Right kidney (tissue), 1 donor: ENCODE measurements at regions not wholly inside any gene's neighbourhood (a gene's known extent, or its start where the extent isn't known, plus 50 kb on each side); places are given as distances from the start of the nearest gene placed in this dataset.
"Not testable (repeated sequence)": the region's sequence is repeated elsewhere in the genome, so short reads cannot be mapped to it uniquely, and the experiment has no call there.

Experiments
- DNase-seq: peaks from one replicate; pipeline ENCODE4 v3.0.0-alpha.2; 2016

GRCh38 chr13:69264362-69265334, 843.0 kb upstream of the ATXN8OS start:
- DNase-seq, result no peak

GRCh38 chr13:69243366-69243765, 864.3 kb upstream of the ATXN8OS start:
- no peak for DNase-seq

- no peak for DNase-seq
Observed at GRCh38 chr13:69234171-69234570, 873.5 kb upstream of the ATXN8OS start.

GRCh38 chr13:69226427-69226826, 881.2 kb upstream of the ATXN8OS start:
- DNase-seq, result no peak

GRCh38 chr13:69221633-69222498, 885.8 kb upstream of the ATXN8OS start:
- not testable (repeated sequence) for DNase-seq

- DNase-seq, result no peak
Observed at GRCh38 chr13:69213396-69213795, 894.2 kb upstream of the ATXN8OS start.

GRCh38 chr13:69204620-69205019, 903.0 kb upstream of the ATXN8OS start:
- DNase-seq, result no peak

GRCh38 chr13:69202996-69203395, 904.6 kb upstream of the ATXN8OS start:
- DNase-seq, result no peak

GRCh38 chr13:69199664-69200063, 908.0 kb upstream of the ATXN8OS start:
- DNase-seq, result no peak

- DNase-seq, result no peak
Observed at GRCh38 chr13:69198706-69199105, 908.9 kb upstream of the ATXN8OS start.

- DNase-seq, result no peak
Observed at GRCh38 chr13:69194130-69194529, 913.5 kb upstream of the ATXN8OS start.

GRCh38 chr13:69180034-69180433, 927.6 kb upstream of the ATXN8OS start:
- no peak for DNase-seq

- no peak for DNase-seq
Observed at GRCh38 chr13:69178000-69178399, 929.6 kb upstream of the ATXN8OS start.

GRCh38 chr13:69168436-69168835, 939.2 kb upstream of the ATXN8OS start:
- DNase-seq, result no peak

- DNase-seq, result no peak
Observed at GRCh38 chr13:69155136-69155535, 952.5 kb upstream of the ATXN8OS start.

GRCh38 chr13:69142101-69142500, 965.5 kb upstream of the ATXN8OS start:
- no peak for DNase-seq

GRCh38 chr13:69124996-69125395, 982.6 kb upstream of the ATXN8OS start:
- no peak for DNase-seq

GRCh38 chr13:69109891-69110525, 997.6 kb upstream of the ATXN8OS start:
- no peak for DNase-seq

GRCh38 chr13:69108486-69108885, 999.1 kb upstream of the ATXN8OS start:
- no peak for DNase-seq

GRCh38 chr13:69107436-69107835, 1000.2 kb upstream of the ATXN8OS start:
- no peak for DNase-seq

- no peak for DNase-seq
Observed at GRCh38 chr13:69101841-69102240, 1005.8 kb upstream of the ATXN8OS start.

- DNase-seq, result no peak
Observed at GRCh38 chr13:69094485-69094884, 1013.1 kb upstream of the ATXN8OS start.
